ACC112 (cell line): ENCODE measurements at regions not wholly inside any gene's neighbourhood (a gene's known extent, or its start where the extent isn't known, plus 50 kb on each side); places are given as distances from the start of the nearest gene placed in this dataset.

Experiments used
- H2AFZ ChIP-seq: fragments of 200-600 bp; sonication (generic); one replicate; pipeline ENCODE4 v1.6.0; 2017; ENCODE audit warnings: antibody characterized with exemption, low read length; ENCODE audit not compliant: unreplicated experiment
- H3K27ac ChIP-seq: fragments of 200-600 bp; sonication (generic); 2 replicates; pipeline ENCODE4 v1.5.1; 2014; ENCODE audit warnings: low read depth, mild to moderate bottlenecking, antibody characterized with exemption, low read length, moderate library complexity
- H3K27me3 ChIP-seq: fragments of 200-600 bp; sonication (generic); 2 replicates; pipeline ENCODE4 v1.6.1; 2014; ENCODE audit warnings: mild to moderate bottlenecking, antibody characterized with exemption, low read length, moderate library complexity, mixed read lengths; ENCODE audit not compliant: insufficient read depth
- H3K36me3 ChIP-seq: fragments of 200-600 bp; sonication (generic); 2 replicates; pipeline ENCODE4 v1.6.1; 2016; ENCODE audit warnings: mild to moderate bottlenecking, antibody characterized with exemption, low read length, moderate library complexity, mixed read lengths; ENCODE audit not compliant: insufficient read depth
- H3K4me1 ChIP-seq: fragments of 200-600 bp; sonication (generic); one replicate; pipeline ENCODE4 v1.6.1; 2016; ENCODE audit warnings: low read length, mixed read lengths; ENCODE audit not compliant: insufficient read depth, unreplicated experiment, control insufficient read depth
- H3K4me3 ChIP-seq: fragments of 200-600 bp; sonication (generic); 2 replicates; pipeline ENCODE4 v1.5.1; 2014; ENCODE audit warnings: mild to moderate bottlenecking, low read depth, low read length
- H3K79me2 ChIP-seq: fragments of 200-600 bp; sonication (generic); one replicate; pipeline ENCODE4 v1.6.0; 2016; ENCODE audit warnings: low read length; ENCODE audit not compliant: control insufficient read depth, unreplicated experiment, insufficient read depth

DNA sequence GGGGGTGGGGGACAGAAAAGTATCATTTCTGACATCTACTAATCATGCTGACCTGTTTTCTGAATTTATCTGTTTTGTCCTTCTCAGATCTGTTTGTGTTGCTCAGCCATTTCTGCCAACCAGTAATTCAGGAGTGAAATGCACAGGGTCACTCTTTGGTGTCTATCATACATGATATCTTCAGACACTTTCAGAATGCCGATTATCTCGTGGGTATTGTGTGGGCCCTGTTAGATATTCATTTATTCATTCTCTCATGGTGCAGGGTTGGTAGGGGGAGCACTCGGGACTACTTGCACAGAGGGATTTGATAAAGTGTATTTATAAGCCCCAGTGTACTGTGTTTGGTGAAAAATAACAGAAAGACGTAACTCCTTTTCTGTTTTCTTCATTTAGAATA, 101.2 kb upstream of the CITED2 start:
- no peaks in the 10 kb centered on the region for H3K27me3 ChIP-seq
- no peak overlapping the region for H3K4me3 ChIP-seq
- H3K4me1 ChIP-seq, result peaks cover 13% of the 10 kb centered on the region
- no peak overlapping the region for H2AFZ ChIP-seq
- H3K27ac ChIP-seq, result no peak overlapping the region
- H3K79me2 ChIP-seq, result no peaks in the 10 kb centered on the region
- no peaks in the 10 kb centered on the region for H3K36me3 ChIP-seq

DNA sequence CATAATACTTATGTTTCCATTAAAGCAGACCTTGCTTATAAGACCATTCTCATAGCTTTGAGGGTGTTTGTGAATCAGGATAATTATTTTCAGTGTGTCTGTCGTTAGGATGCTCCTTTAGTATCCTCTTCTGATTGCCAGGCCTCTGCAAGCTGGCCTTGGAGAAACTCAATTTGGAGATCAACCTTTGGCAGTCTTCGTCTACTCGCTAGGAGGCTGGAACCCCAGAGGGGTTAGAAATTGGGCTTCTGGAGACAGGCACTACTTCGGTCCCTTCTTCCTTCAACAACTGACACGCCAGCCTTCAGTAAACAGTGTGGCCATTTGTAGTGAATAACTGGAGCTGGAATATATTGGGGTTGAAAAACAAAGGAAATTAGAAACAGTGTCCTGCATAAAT, 100.8 kb upstream of the CITED2 start:
- Histone ChIP-seq H3K4me3 (no peak overlapping the region), H3K36me3 (no peaks in the 10 kb centered on the region), H3K27ac (no peak overlapping the region), H3K4me1 (peaks cover 13% of the 10 kb centered on the region), H2AFZ (no peak overlapping the region), H3K27me3 (no peaks in the 10 kb centered on the region), H3K79me2 (no peaks in the 10 kb centered on the region)

DNA sequence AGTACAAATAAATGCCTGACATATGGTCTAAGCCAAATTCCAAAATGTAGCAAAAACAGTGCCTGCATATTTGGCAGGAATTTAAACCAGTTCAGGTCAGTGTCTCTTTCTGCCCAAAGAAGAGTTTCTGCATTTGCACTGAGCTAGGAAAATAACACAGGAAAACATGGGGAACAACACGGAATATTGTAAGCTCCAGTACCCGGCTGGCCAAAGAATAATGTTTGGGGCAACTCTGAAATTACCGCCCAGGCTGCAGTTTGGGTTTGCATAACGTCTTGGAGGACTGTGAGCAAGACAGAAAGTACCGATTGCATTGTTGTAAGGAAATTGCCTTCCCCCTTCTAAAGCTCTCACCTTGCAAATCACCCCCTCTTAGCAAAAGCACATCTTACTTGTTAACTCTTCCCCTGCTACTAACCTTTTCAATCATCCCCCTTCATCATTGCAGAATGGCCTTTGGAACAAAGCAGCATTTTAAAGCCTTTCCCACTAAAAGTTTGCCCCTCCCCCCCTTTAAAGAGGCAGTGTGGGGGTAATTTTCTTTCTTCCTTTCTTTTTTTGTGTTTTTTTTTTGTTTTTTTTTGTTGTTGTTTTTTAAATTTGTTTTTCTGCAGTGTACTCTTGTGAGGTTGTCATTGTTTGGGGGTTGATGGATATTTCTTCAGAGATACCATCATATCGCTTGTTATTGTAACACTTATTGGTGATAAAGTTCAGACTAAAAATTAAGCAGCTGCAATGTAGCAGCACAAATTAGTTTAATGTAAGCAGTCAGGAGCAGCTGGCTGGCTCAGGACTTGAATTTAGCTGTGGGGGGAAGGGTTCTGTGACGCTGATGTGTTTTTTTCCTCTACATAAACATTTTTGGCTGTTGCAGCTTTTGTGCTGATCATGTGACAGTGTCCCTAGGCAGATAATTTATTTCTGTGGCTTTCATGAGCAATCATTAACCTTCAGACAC, 100.0 kb upstream of the CITED2 start:
- Histone ChIP-seq H2AFZ (peak overlapping the region; percentile 97), H3K36me3 (no peaks in the 10 kb centered on the region), H3K27ac (no peak overlapping the region), H3K27me3 (no peaks in the 10 kb centered on the region), H3K4me1 (peaks cover 13% of the 10 kb centered on the region), H3K79me2 (no peaks in the 10 kb centered on the region), H3K4me3 (peak overlapping the region; percentile 69)

DNA sequence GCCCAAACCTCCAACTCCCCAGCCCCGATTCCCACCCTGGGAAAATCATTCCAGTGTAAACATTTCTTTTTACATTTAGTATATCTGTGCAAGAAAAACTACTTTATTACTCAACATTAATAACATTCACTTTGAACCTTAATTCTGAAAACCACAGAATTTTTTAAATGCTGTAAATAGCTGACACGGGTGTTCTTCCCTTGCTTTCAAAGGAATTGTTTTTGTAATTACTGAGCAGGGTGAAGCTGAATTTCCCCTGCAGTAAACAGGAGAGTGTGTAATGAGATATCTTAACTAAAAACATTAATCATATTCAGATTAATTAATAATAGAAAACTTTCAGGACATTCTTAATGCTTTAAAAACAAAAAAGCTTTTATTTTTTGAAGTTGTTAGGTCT, 99.3 kb upstream of the CITED2 start:
- peaks cover 13% of the 10 kb centered on the region for H3K4me1 ChIP-seq
- no peaks in the 10 kb centered on the region for H3K36me3 ChIP-seq
- no peaks in the 10 kb centered on the region for H3K79me2 ChIP-seq
- no peak overlapping the region for H3K27ac ChIP-seq
- H2AFZ ChIP-seq, result peak overlapping the region; percentile 97
- H3K27me3 ChIP-seq, result no peaks in the 10 kb centered on the region
- H3K4me3 ChIP-seq, result peak overlapping the region; percentile 69

DNA sequence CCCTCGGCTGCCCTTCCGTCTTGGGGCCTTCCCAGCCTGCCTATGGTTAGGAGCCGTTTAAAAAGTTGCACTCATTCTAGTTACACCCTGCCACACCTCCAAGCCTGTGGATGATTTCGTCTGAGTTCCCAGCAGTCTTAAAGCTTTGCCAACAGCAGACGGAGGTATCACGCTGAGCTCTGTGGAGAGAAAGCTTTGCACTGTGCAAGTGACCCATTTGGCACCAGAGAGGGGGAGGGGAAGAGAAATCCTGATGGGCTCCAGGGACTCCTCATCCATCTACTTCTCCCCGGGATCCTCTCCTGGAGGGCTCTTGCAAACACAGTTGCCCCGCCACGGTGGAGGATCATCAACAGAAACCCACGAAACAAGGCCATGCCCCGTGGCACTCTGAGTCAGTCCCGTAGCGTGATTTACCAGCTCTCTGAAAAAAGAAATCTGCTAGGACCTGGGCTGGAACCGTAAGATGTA, 98.8 kb upstream of the CITED2 start:
- Histone ChIP-seq H3K4me3 (no peak overlapping the region), H3K36me3 (no peaks in the 10 kb centered on the region), H3K79me2 (no peaks in the 10 kb centered on the region), H2AFZ (no peak overlapping the region), H3K4me1 (peaks cover 13% of the 10 kb centered on the region), H3K27ac (no peak overlapping the region), H3K27me3 (no peaks in the 10 kb centered on the region)

DNA sequence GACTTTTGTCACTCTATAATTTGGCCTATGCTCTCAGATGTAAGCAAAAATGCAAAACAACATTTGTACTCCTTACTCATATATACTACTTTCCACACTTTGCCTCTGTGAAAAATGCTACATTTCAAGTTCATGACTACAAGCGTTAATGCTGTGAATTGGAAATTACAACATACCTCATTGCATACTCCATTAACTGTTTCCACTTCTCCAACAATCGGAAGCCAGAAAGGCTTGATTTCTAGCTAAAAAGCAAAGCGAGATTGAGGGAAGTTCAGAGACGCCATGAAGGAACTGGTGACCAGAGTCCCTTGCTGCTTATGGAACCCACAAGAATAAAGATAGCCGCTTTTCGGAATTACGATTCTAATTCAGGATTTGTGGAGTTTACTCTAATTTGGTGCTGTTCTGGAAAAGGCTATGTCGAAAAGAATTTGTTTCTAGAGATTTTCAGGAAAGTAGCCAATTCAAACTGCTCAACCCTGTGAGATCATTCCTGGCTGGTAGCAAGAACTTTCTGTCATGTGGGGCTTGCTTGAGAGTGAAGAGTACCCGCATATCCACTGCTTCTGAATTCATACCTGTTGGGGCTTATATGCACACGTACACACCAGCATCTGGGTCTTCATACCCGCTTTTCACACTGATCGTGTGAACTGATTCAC, 98.0 kb upstream of the CITED2 start:
- H3K27ac ChIP-seq, result no peak overlapping the region
- no peak overlapping the region for H2AFZ ChIP-seq
- H3K27me3 ChIP-seq, result no peaks in the 10 kb centered on the region
- H3K4me1 ChIP-seq, result peaks cover 13% of the 10 kb centered on the region
- no peaks in the 10 kb centered on the region for H3K36me3 ChIP-seq
- no peaks in the 10 kb centered on the region for H3K79me2 ChIP-seq
- no peak overlapping the region for H3K4me3 ChIP-seq

DNA sequence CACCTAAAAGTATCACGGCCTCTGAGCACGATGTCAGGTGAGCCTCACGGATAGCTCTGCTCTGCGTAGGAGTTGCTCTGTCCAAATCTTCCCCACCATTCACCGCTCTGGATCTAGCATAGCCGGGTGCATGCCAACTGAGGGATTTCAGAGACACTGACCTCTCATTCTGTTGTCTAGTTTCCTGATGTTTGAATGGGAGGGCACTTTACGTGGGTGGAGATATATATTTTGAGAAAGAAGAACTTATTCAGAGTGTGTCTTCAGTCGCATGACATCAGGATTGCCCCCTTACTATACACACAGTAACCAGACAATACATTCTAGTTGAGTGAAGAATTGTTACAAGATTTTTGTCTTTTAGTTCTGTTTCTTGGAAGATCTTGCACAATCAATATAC, 96.5 kb upstream of the CITED2 start:
- no peaks in the 10 kb centered on the region for H3K27me3 ChIP-seq
- H3K27ac ChIP-seq, result no peak overlapping the region
- H2AFZ ChIP-seq, result no peak overlapping the region
- H3K36me3 ChIP-seq, result no peaks in the 10 kb centered on the region
- no peaks in the 10 kb centered on the region for H3K79me2 ChIP-seq
- H3K4me3 ChIP-seq, result no peak overlapping the region
- peaks cover 13% of the 10 kb centered on the region for H3K4me1 ChIP-seq

DNA sequence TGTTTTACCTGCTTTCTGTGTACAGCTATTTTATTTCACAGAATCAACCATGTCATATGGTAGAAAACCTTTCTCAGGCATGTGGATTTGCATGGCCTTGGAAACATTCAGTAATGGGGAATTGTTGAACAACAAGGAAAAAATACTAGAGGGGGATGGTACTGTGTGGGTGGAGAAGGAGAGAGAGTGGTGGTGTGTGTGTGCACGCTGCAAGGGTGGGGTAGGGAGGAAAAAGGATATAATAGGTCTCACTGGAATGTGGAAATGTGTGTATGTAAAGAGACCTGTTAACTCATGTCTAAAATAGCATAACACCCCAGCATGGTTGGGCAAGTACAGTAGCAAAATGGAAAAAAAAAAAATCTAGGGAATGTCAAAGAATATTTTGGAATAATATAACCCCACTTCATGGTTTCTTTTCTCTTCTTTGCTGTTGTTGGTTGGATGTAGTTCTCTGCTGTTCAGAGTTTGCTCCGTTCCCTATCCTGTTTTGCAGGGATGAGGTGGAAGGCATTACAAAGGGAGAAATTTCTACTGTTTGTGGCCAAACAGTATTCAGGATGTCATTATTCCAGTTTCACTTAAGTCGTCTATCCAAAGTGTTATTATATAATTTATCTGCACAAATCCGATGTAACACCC, 93.9 kb upstream of the CITED2 start:
- no peaks in the 10 kb centered on the region for H3K36me3 ChIP-seq
- no peak overlapping the region for H3K27ac ChIP-seq
- no peak overlapping the region for H2AFZ ChIP-seq

DNA sequence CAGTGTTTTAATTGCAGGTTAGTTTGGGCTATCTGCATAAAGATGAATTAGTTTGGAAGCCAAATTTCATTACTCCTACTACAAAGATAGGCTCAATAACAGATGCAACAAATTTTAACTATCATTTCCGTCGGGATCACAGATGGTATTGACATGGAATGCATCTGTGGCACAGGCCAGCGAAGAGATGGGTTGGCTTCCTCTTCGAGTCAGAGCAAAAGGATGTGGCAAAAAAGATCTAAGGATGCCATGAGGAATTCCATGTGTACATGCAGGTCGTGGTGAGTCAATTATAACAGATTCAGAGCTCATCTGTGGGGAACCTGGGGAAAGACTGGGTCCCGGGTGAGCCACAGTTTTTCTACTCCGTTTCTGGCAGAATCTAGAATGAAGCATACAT, 83.0 kb upstream of the CITED2 start:
- Histone ChIP-seq H3K79me2 (no peaks in the 10 kb centered on the region), H2AFZ (no peak overlapping the region), H3K4me1 (peaks cover 4% of the 10 kb centered on the region), H3K36me3 (no peaks in the 10 kb centered on the region), H3K27ac (no peak overlapping the region), H3K4me3 (no peak overlapping the region), H3K27me3 (no peaks in the 10 kb centered on the region)

More for the DNA sequence above, 93.9 kb upstream of the CITED2 start:
- Histone ChIP-seq H3K4me3 (no peak overlapping the region), H3K79me2 (no peaks in the 10 kb centered on the region), H3K27me3 (no peaks in the 10 kb centered on the region), H3K4me1 (no peaks in the 10 kb centered on the region)

DNA sequence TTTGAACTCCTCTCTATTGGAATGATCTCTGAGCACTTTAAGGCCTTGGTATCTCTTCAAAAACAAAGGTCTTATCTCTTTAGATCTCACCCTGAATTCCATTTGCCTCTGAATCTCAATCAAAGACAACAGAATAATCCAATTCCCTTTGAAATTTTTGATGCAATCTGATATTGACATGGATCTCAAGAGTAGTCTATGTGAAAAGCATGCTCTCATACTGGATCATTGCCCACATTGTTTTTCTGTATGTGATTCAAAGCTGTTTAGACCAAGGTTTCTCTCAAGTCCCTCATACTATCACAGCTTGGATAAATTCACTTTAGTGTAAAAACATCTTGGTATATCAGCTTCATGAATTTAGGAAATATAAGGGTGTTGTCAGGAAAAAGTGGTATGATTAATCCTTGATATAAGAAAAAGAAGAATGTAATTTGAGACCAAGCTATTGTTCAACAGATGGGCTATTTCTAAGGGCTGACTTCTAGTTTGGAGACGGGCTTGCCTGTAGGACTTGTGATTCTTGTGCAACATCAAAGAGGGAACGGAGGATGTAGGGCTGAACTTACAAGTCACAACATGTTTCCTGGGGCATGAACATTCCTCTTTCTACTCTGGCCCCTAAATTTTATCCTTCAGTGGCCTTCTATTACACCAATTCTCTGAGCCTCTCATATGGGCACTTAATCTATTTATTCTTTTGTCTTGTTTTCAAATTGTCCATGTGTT, 77.9 kb upstream of the CITED2 start:
- H3K4me1 ChIP-seq, result peaks cover 29% of the 10 kb centered on the region

More for the DNA sequence above, 77.9 kb upstream of the CITED2 start:
- Histone ChIP-seq H3K27ac (peak overlapping the region; percentile 10), H3K27me3 (no peaks in the 10 kb centered on the region), H3K36me3 (no peaks in the 10 kb centered on the region), H2AFZ (peak overlapping the region; percentile 51), H3K4me3 (no peak overlapping the region), H3K79me2 (no peaks in the 10 kb centered on the region)
